ENCODE measurements at regions not wholly inside any gene's neighbourhood (a gene's known extent, or its start where the extent isn't known, plus 50 kb on each side); places are given as distances from the start of the nearest gene placed in this dataset.

DNA sequence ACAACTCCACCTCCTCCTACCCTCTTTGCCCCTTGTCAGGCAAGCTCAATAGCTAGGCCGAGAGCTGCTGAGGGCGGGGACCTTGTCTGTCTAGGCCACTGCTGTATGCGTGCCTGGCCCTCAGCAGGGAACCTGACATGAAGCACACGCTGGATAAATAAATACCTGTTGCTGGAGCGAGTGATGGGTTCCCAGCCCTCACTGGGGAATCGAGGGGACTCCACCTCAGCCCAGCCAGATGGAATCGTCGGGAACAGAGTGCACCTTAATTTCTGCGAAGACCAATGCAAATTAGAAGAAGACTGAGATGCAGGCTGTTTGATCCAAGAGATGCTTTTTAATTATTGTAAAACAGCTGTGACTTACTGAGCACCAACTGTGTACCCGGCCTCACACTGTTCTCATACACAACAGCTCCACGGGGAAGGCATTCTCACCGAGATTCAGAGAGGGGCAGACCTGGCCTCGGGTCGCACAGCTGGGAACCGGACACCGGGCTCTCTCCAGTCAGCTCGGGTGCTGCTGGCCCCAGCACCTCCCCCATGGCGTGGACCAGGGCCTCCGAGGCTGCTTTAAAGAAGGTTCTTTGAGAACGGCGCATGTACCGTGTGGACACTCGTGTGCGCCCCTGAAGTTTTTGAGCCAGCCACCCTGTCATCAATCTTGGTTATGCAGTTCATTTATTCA lies 109.7 kb upstream of the IER5L start:
- H3K27me3 ChIP-seq (ENCODE audit: control insufficient read depth, insufficient read depth) = no peaks in the 10 kb centered on the region
- intact Hi-C loops (cut with DNase I) = no loop called here
- H3K4me1 ChIP-seq (ENCODE audit: control insufficient read depth, insufficient read depth, low read length) = peaks cover 2% of the 10 kb centered on the region
- DNase-seq (no peak), ATAC-seq (no peak)
- no peak overlapping the region for H3K27ac ChIP-seq (ENCODE audit: low read length)
- H3K4me3 ChIP-seq (ENCODE audit: low read length) = no peak overlapping the region
- 81% methylated on average over 24 of the region's 24 CpGs for WGBS
- H3K9me3 ChIP-seq (ENCODE audit: control insufficient read depth, low read length) = no peaks in the 10 kb centered on the region

DNA sequence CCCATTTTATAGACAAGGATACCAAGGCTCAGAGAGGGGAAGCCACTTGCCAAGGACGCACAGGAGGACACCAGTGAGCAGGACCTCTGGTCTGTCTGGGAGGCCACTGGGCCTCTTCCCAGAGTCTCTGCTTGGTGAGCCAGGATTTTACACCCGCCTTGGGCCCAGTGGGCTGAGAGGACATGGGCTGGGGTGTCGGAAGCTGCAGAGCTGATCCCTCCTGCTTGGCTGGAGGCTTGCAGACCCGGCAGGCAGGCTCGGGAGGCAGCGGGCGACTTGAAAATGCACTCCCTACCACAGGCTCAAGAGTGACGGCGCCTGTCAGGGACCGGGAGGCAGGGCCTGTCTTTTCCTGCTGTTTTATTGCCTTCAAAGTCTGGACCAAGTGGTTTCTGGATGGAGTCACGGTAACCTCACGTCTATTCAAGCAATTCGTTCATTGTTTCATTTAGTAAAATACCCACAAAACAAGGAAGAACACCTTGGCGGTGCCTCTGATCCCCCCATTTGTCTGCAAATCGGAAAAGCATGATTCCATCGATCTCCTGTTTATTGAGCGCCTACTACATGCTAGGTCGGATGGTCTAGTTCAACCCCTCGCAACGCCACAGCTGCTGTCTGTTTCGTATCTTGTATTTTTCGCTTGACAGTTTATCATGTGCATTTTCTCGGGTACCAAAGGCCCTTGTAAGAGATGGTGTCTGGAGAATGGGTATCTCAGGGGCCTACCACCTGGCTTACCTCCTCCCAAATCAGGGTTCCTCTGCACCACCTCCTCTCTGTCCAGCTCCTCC lies 108.1 kb upstream of the IER5L start:
- no peak overlapping the region for H3K27ac ChIP-seq (ENCODE audit: low read length)
- no peak overlapping the region for H3K4me3 ChIP-seq (ENCODE audit: low read length)
- intact Hi-C loops (cut with DNase I) = no loop called here
- 96% methylated on average over 23 of the region's 23 CpGs for WGBS
- H3K9me3 ChIP-seq (ENCODE audit: control insufficient read depth, low read length) = no peaks in the 10 kb centered on the region
- DNase-seq = no peak
- no peak for ATAC-seq
- no peaks in the 10 kb centered on the region for H3K27me3 ChIP-seq (ENCODE audit: control insufficient read depth, insufficient read depth)
- H3K4me1 ChIP-seq (ENCODE audit: control insufficient read depth, insufficient read depth, low read length) = peaks cover 2% of the 10 kb centered on the region

DNA sequence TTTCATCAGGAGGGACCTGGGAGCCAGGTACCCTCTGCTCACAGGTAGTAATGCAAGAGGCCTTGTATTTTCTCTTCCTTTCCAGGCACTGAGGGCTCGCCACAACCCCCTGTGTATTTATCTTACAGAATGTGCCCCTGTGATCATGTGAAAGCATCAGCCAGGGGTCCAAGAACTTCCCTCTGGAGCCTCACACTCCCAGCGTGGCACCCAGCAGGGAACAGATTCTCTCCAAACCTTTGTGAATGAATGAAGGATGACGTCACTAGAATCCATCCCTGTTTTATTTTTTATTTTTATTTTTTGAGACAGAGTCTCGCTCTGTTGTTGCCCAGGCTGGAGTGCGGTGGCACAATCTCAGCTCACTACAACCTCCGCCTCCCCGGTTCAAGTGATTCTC lies 107.3 kb upstream of the IER5L start:
- 95% methylated on average over 7 of the region's 7 CpGs for WGBS
- ATAC-seq (no peak), DNase-seq (no peak)
- Histone ChIP-seq H3K27me3 (ENCODE audit: control insufficient read depth, insufficient read depth) (no peaks in the 10 kb centered on the region), H3K9me3 (ENCODE audit: control insufficient read depth, low read length) (no peaks in the 10 kb centered on the region), H3K27ac (ENCODE audit: low read length) (no peak overlapping the region), H3K4me3 (ENCODE audit: low read length) (no peak overlapping the region), H3K4me1 (ENCODE audit: control insufficient read depth, insufficient read depth, low read length) (peaks cover 2% of the 10 kb centered on the region)
- intact Hi-C loops (cut with DNase I) = no loop called here

DNA sequence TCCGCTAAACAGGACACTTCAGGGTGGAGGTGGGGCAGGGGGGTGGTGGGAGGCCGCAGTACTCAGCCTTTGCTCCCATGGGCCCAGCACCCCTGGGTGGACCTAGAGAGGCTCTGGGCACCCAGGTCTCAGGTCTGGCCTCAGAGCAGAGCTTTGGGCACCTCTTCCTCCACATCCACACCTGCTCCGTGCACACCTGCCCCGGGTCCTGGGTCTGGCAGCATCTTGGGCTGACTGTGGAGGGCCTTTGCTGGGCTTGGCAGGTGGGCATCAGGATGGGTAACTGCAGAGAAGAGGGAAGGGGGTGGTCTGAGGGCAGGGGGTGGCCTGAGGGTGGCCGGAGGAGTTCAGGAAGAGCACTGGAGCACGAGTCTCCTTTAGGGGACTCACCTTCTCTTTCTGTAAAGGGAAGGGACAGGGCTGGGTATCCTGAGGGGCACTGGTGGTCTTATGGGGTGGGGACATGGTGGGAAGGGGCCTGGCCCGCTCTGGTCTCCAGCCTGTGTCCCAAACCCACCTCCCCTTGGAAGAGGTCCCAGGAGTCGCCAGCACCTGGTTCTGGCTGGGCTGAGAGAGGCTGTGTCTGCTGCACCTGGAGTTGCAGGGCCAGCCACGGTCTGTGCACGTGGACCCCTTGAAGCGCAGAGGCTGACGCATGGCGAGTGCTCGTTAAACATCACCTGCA lies 106.7 kb upstream of the IER5L start:
- Histone ChIP-seq H3K4me3 (ENCODE audit: low read length) (no peak overlapping the region), H3K4me1 (ENCODE audit: control insufficient read depth, insufficient read depth, low read length) (peaks cover 2% of the 10 kb centered on the region), H3K27ac (ENCODE audit: low read length) (no peak overlapping the region), H3K9me3 (ENCODE audit: control insufficient read depth, low read length) (no peaks in the 10 kb centered on the region), H3K27me3 (ENCODE audit: control insufficient read depth, insufficient read depth) (no peaks in the 10 kb centered on the region)
- peak in 1 of 3 donors; percentile 13 for DNase-seq
- WGBS = 95% methylated on average over 14 of the region's 14 CpGs
- no peak for ATAC-seq
- intact Hi-C loops (cut with DNase I) = no loop called here

DNA sequence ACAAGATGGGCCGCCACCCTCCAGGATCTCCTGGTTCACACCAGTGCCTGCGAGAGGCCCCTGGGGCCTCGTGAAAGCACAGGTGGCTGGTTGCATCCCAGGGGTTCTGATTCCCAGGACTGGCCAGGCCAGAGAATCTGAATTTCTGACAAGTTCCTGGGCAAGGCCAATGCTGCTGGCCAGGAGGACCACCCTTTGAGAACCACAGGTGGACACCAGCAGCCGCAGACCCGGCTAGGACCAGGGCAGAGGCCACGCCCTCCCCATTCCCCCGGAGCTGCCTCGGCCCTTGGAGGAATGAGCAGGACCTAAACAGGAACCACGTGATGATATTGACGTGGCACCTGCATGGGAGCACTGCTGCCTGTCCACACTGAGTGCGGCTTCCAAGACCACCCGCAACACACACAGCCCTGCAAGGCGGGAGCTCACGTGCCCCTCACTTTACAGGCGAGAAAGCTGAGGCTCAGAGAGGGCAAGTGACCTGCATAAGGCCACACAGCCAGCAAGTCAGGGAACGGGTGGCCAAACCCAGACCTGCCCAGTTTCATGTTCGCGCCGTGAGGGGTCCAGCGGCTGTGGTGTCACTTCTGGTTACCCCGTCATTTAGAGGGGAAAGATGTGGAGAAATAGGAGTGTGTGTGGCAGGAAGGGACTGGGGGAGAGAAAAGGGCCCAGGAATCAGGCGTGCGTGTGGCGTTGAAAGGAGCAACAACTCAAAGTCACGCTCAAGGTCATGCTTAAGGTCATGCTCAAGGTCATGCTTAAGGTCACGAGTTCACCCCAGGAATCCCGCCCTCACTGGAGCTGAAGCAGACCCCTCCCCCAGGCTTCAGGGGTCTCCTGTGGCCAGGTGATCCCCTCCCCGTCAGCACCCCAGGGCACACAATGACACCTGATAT lies 105.9 kb upstream of the IER5L start:
- WGBS = 91% methylated on average over 28 of the region's 28 CpGs
- DNase-seq = no peak
- H3K4me3 ChIP-seq (ENCODE audit: low read length) = no peak overlapping the region
- H3K27me3 ChIP-seq (ENCODE audit: control insufficient read depth, insufficient read depth) = no peaks in the 10 kb centered on the region
- H3K4me1 ChIP-seq (ENCODE audit: control insufficient read depth, insufficient read depth, low read length) = peaks cover 2% of the 10 kb centered on the region
- ATAC-seq = no peak
- no peaks in the 10 kb centered on the region for H3K9me3 ChIP-seq (ENCODE audit: control insufficient read depth, low read length)
- intact Hi-C loops (cut with DNase I) = no loop called here
- no peak overlapping the region for H3K27ac ChIP-seq (ENCODE audit: low read length)

- peak in 1 of 2 donors; percentile 6 for ATAC-seq
- no peak for DNase-seq
- Histone ChIP-seq H3K27me3 (ENCODE audit: control insufficient read depth, insufficient read depth) (no peaks in the 10 kb centered on the region), H3K4me3 (ENCODE audit: low read length) (peak overlapping the region; percentile 39), H3K9me3 (ENCODE audit: control insufficient read depth, low read length) (no peaks in the 10 kb centered on the region), H3K27ac (ENCODE audit: low read length) (no peak overlapping the region), H3K4me1 (ENCODE audit: control insufficient read depth, insufficient read depth, low read length) (peaks cover 2% of the 10 kb centered on the region)
- intact Hi-C loops (cut with DNase I) = no loop called here
- 72% methylated on average over 7 of the region's 7 CpGs for WGBS
Measured at GRCh38 chr9:129283291-129283691, 105.2 kb upstream of the IER5L start.

DNA sequence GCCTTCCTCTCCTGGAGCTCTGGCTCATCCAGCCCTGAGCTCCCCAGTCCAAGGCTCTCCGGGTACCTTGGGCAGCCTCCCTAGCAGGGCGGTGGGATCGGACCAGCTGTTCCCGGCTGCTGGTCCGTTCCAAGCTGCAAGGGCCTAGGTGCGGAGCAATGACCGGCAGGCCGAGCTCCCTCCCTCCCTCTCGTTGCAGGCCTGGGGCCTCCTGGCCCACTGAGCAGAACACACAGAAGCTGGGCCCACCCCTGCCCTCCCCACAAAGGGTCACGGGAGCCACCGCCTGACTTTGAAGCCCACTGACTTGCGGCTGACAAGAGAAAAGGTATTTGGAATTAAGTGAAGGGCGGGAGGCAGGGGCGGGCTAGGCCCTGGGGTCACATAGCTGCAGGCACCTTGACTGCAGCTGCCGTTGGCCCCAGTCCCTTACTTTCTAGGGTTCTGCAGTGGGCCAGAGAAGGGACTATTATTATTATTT lies 104.7 kb upstream of the IER5L start:
- Histone ChIP-seq H3K27me3 (ENCODE audit: control insufficient read depth, insufficient read depth) (no peaks in the 10 kb centered on the region), H3K4me1 (ENCODE audit: control insufficient read depth, insufficient read depth, low read length) (peaks cover 2% of the 10 kb centered on the region), H3K27ac (ENCODE audit: low read length) (no peak overlapping the region), H3K4me3 (ENCODE audit: low read length) (peak overlapping the region; percentile 39), H3K9me3 (ENCODE audit: control insufficient read depth, low read length) (no peaks in the 10 kb centered on the region)
- WGBS = 67% methylated on average over 15 of the region's 15 CpGs
- intact Hi-C loops (cut with DNase I) = no loop called here
- ATAC-seq = peak; percentile 10 to 15
- no peak for DNase-seq

DNA sequence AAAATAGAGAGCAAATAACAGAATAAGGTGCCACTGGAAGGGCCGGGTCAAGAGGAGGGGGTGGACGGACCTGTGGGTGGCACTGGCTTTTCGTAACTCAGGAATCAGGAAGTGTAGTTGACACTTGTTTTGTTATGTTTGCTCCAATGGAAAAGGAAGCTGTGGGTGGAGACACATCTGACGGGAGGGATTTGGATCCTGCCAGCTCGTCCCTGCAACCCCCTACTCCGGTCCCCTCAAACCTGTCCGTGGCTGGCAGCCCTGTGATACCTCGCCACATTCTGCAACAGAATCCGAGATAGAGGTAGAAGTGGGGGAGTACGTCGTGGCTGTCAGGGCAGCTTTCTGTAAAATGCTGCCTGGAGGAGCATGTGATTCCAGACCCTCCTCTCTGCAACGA lies 104.2 kb upstream of the IER5L start:
- H3K27ac ChIP-seq (ENCODE audit: low read length) = no peak overlapping the region
- H3K9me3 ChIP-seq (ENCODE audit: control insufficient read depth, low read length) = no peaks in the 10 kb centered on the region
- peaks cover 2% of the 10 kb centered on the region for H3K4me1 ChIP-seq (ENCODE audit: control insufficient read depth, insufficient read depth, low read length)
- DNase-seq (no peak), ATAC-seq (peak; percentile 50 to 63)
- WGBS = 43% methylated on average over 12 of the region's 12 CpGs
- intact Hi-C loops (cut with DNase I) = no loop called here
- H3K27me3 ChIP-seq (ENCODE audit: control insufficient read depth, insufficient read depth) = no peaks in the 10 kb centered on the region
- H3K4me3 ChIP-seq (ENCODE audit: low read length) = peak overlapping the region; percentile 39

GRCh38 chr9:129281506-129282145 lies 103.6 kb upstream of the IER5L start:
- Histone ChIP-seq H3K9me3 (ENCODE audit: control insufficient read depth, low read length) (no peaks in the 10 kb centered on the region), H3K4me3 (ENCODE audit: low read length) (no peak overlapping the region), H3K27ac (ENCODE audit: low read length) (no peak overlapping the region), H3K27me3 (ENCODE audit: control insufficient read depth, insufficient read depth) (no peaks in the 10 kb centered on the region), H3K4me1 (ENCODE audit: control insufficient read depth, insufficient read depth, low read length) (peaks cover 2% of the 10 kb centered on the region)
- ATAC-seq = no peak
- intact Hi-C loops (cut with DNase I) = no loop called here
- 86% methylated on average over 16 of the region's 16 CpGs for WGBS
- no peak for DNase-seq

GRCh38 chr9:129280623-129281271 lies 102.7 kb upstream of the IER5L start:
- H3K27ac ChIP-seq (ENCODE audit: low read length) = no peak overlapping the region
- no peak for DNase-seq
- ATAC-seq = no peak
- H3K4me3 ChIP-seq (ENCODE audit: low read length) = no peak overlapping the region
- no peaks in the 10 kb centered on the region for H3K9me3 ChIP-seq (ENCODE audit: control insufficient read depth, low read length)
- H3K27me3 ChIP-seq (ENCODE audit: control insufficient read depth, insufficient read depth) = no peaks in the 10 kb centered on the region
- H3K4me1 ChIP-seq (ENCODE audit: control insufficient read depth, insufficient read depth, low read length) = peaks cover 2% of the 10 kb centered on the region
- intact Hi-C loops (cut with DNase I) = no loop called here
- 89% methylated on average over 8 of the region's 8 CpGs for WGBS

Measured in right cardiac atrium (tissue), 5 donors.